Kidney epithelial cell (primary cell): ENCODE measurements at regions not wholly inside any gene's neighbourhood (a gene's known extent, or its start where the extent isn't known, plus 50 kb on each side); places are given as distances from the start of the nearest gene placed in this dataset.

Experiments used
- DNase-seq: peaks from one replicate; pipeline ENCODE4 v3.0.0-alpha.2; 2010; ENCODE audit warnings: low read depth
- H3K27me3 ChIP-seq: 2 replicates; pipeline ENCODE4 v1.6.0; 2011; ENCODE audit warnings: low read length; ENCODE audit not compliant: control insufficient read depth, insufficient read depth
- H3K36me3 ChIP-seq: 2 replicates; pipeline ENCODE4 v1.5.1; 2011; ENCODE audit warnings: low read length; ENCODE audit not compliant: control insufficient read depth, insufficient read depth
- H3K4me3 ChIP-seq: 2 replicates; pipeline ENCODE4 v1.5.1; 2011; ENCODE audit warnings: low read depth, mild to moderate bottlenecking, control low read depth, low read length
- CTCF ChIP-seq: IDR thresholded peaks from 2 replicates; pipeline ENCODE4 v1.5.1; 2011; ENCODE audit warnings: mild to moderate bottlenecking, moderate library complexity, low read length, control low read depth, inconsistent platforms; ENCODE audit not compliant: insufficient read depth, poor library complexity, severe bottlenecking

- TF ChIP-seq CTCF, result no peak
- Histone ChIP-seq H3K27me3 (no peaks in the 10 kb centered on the region), H3K36me3 (no peaks in the 10 kb centered on the region), H3K4me3 (no peak overlapping the region)
- no peak for DNase-seq
These were observed 550.2 kb upstream of the TENM3 start for GRCh38 chr4:181692965-181693364.

- no peak for TF ChIP-seq CTCF
- no peak for DNase-seq
These were observed 549.7 kb upstream of the TENM3 start for GRCh38 chr4:181693517-181693916.

GRCh38 chr4:181698221-181698620 lies 545.0 kb upstream of the TENM3 start:
- H3K27me3 ChIP-seq, result no peaks in the 10 kb centered on the region
- no peak overlapping the region for H3K4me3 ChIP-seq
- no peak for DNase-seq
- H3K36me3 ChIP-seq, result no peaks in the 10 kb centered on the region
- no peak for TF ChIP-seq CTCF

More at GRCh38 chr4:181693517-181693916, 549.7 kb upstream of the TENM3 start:
- no peak overlapping the region for H3K4me3 ChIP-seq
- no peaks in the 10 kb centered on the region for H3K36me3 ChIP-seq
- no peaks in the 10 kb centered on the region for H3K27me3 ChIP-seq

- TF ChIP-seq CTCF, result no peak
- Histone ChIP-seq H3K4me3 (no peak overlapping the region), H3K27me3 (no peaks in the 10 kb centered on the region), H3K36me3 (no peaks in the 10 kb centered on the region)
- DNase-seq, result no peak
These were observed 542.0 kb upstream of the TENM3 start for GRCh38 chr4:181701214-181701613.

GRCh38 chr4:181701894-181702293 lies 541.3 kb upstream of the TENM3 start:
- H3K36me3 ChIP-seq, result no peaks in the 10 kb centered on the region
- no peak for TF ChIP-seq CTCF
- no peaks in the 10 kb centered on the region for H3K27me3 ChIP-seq
- DNase-seq, result no peak
- no peak overlapping the region for H3K4me3 ChIP-seq

- Histone ChIP-seq H3K27me3 (no peaks in the 10 kb centered on the region), H3K36me3 (no peaks in the 10 kb centered on the region), H3K4me3 (no peak overlapping the region)
- no peak for TF ChIP-seq CTCF
- DNase-seq, result no peak
These were observed 540.2 kb upstream of the TENM3 start for GRCh38 chr4:181702864-181703495.
